GM12891 (cell line): ENCODE measurements at regions not wholly inside any gene's neighbourhood (a gene's known extent, or its start where the extent isn't known, plus 50 kb on each side); places are given as distances from the start of the nearest gene placed in this dataset.

Experiments
- POLR2A ChIP-seq: IDR thresholded peaks from 2 replicates; pipeline ENCODE4 v1.6.1; 2011; ENCODE audit warnings: low read depth, low read length, control low read depth
- POLR2AphosphoS5 ChIP-seq: IDR thresholded peaks from 2 replicates; pipeline ENCODE4 v1.6.1; 2011; ENCODE audit warnings: low read depth, low read length, control low read depth
- TAF1 ChIP-seq: IDR thresholded peaks from 2 replicates; pipeline ENCODE4 v1.6.1; 2011; ENCODE audit warnings: low read depth, low read length, control low read depth

DNA sequence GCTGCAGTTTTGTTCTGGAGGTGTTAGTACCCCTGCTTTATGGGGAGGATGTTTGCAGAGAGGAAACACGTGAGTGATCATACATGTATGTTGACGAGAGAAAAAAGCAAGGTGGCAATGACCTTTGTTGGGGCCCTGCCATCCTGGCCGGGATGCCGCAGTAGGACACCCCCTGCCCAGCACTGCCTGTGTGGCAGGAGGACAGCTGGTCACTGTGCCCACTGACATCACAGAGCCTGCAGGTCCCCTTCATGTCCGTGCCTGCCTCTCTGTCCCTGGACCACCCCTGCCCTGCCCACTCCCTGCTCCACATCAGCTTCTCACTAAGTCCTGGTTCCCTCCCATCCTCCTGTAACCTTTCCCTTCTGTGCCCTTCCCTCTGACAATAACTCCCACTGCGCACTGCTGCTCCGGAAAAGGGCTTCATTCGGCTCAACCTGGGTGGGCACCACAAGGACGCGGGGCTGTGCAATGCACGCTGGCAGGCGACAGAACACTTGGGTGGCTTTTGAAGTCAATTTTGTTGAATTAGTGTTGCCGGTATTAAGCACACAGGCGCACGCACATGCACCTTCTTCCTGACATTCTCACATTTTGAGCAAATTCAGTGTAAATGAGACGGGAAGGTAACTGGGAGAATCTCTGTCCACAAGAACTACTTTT, 51.5 kb upstream of the TWIST2 start:
- TF ChIP-seq POLR2AphosphoS5, result no peak
- TF ChIP-seq POLR2A, result no peak
- no peak for TF ChIP-seq TAF1
